Stimulated activated CD8-positive, alpha-beta memory T cell treated with anti-CD3 and anti-CD28 coated beads, Interleukin-4, amount 100 ng/mL, for 48 hours (primary cell): ENCODE measurements at regions not wholly inside any gene's neighbourhood (a gene's known extent, or its start where the extent isn't known, plus 50 kb on each side); places are given as distances from the start of the nearest gene placed in this dataset.
A peak's percentile ranks its signal among the peaks of the same experiment; 100 is the strongest.
"Not testable (repeated sequence)": the region's sequence is repeated elsewhere in the genome, so short reads cannot be mapped to it uniquely, and the experiment has no call there.

Experiments used
- DNase-seq: peaks from one replicate; pipeline ENCODE4 v3.0.0-alpha.2; 2020

DNA sequence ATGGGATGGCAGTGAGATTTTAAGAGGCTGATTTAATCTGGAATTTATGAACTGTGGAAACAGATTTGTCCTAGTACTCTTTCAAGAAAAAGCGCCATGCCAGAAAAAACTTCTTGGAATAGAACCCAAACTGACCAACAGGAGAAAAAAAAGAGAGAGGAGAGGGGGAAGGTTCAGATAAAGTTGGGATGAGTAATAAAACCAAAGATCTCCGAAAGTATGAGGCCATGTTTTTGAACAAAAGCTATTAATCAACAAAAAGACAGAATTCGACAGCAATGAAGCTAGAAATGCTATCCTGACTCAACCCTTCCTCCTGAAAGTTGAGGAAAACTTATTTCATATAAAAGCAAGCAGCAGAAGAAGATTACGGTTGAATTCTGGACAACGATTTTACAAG is 135.5 kb downstream of the CEMIP2 start:
- DNase-seq = no peak

DNA sequence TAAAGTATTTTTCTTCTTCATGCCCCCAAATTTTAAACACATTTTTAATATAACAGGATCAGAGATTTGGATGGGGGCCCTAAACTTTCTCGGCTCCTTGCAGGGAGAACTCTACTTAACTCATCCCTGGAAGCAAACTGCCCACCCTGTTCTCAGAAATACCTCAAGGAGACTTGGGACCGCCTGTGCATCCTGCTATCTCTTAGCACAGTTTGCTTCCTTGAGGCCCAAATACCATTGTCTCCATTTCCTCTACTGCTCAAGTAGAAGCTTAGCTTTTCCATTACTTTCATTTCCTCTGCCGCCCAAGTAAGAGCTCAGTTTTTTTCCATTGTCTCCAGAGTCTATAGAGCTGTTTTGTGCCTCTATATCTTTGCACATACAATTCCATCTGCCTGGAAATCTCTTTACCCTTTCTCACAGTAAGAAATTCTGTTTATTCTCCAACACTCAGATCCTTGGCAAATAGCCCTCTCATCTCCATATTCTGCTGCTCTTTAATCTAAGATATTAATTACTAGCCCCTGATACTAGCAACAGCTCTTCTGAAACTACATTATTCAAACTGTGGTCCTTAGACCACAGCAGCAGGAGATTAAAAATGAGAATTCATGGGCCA is 137.8 kb downstream of the CEMIP2 start:
- no peak for DNase-seq

DNA sequence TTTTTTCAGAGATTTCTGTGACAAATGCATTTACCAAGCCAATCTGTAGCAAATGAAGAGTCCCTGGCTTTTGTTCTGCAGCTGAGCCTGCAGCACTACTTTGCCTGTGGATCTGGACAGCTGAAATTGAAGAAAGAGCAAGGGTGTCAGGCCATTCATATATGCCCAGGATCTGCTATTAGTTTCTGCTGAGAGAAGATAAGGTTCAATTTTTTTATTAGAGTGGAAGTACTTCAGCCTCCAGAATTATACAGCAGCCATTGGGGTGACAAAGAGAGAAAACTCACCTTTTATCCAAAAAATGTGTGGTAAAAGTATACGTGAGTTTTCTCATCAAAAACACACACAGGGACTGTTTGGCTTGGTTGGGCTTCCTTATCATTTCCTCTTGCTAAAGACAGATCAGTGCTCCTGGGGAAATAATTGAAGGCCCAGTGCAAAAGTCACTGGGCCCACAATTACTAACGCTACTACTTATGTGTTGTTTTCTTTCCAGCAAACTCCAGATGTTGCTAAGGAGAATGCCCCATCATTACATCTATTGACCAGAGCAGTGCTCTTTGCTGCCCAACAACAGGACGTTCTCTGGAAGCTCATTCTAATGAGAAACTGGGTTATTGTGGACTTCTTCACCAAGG is 138.6 kb downstream of the CEMIP2 start:
- no peak for DNase-seq

- no peak for DNase-seq
These were observed 140.1 kb downstream of the CEMIP2 start for GRCh38 chr9:71628247-71628646.

- no peak for DNase-seq
These were observed 140.8 kb downstream of the CEMIP2 start for GRCh38 chr9:71627537-71627936.

DNA sequence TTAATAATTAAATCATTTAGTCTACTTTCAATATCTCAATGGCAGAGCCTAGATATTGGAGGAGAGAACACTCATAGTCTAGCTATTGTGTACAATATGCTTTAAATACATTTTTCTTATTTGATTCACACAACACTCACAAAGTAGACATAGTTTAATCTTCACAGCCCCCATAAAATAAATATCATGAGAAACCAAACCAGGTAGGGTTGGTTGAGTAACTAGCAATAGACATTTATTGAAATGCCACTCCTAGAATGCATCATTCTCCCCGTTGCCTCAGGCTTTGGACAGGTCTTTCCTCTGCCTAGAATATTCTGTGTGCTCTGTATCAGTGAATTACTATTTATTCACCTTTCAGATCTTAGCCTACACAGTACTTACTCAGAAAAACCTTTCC is 141.9 kb downstream of the CEMIP2 start:
- no peak for DNase-seq

DNA sequence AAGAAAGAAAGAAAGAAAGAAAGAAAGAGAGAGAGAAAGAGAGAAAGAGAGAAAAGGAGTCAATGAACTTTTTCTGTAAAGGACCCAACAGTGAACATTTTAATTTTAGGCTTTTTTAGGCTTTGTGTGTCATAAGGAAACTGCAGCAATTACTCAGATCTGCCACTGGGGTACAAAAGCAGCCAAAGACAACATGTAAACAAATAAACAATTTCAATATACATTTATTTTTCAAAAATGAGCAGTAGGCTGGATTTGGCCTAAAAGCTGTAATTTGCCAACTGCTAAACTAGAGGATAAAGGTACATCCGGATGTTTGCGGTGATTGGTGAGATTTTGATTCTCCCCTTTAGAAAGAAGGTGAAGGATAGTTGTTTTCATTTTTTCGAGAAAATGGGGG is 143.6 kb downstream of the CEMIP2 start:
- no peak for DNase-seq

DNA sequence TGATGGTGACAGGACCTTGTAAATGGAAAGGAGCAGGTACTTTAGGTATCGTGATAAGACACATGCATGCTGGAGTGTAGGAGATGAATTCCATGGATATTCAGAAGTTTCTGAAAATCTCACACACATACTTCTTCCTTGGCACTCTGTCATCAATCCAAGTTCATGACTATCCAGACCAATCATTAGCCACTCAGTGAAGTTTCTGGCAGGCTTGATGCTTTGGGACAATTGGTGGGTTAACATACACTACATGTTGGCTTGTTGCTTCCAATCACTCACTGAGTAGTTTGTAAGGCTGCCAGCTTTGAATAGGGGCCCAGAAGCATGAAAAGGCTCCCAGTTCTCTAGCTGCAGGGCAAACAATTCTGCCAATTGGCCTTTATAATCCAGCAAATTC is 147.6 kb downstream of the CEMIP2 start:
- no peak for DNase-seq

DNA sequence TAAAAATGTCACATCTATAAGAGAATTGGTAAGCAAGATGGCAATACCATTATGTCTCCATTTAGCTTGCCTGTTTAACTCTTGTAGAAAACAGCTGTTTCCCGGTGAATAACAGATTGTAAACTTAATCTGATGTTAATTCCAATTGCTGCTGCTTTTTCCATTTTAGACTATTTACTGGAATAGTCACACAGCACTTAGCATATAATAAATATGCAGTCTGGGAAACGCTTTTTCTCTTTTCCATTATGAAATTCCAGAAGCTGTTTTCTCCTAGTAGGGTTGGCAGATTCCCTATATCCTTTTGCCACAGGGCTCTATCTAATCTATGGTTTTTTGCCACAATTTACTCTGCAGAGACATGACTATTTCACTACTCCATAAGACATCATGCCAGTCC is 148.0 kb downstream of the CEMIP2 start:
- no peak for DNase-seq

DNA sequence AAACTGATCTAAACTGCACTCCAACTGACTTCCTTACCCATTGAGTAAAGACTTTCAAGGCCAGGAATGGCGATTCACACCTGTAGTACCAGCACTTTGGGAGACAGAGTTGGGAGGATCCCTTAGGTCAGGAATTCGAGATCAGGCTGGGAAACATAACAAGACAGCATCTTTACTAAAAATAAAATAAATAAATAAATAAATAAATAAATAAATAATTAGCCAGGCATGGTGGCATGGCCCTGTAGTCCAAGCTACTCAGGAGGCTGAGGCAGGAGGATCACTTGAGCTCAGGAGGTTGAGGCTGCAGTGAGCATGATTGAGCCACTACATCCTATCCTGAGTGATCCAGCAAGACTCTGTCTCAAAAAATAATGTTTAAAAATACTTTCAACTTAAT is 148.4 kb downstream of the CEMIP2 start:
- DNase-seq = no peak

GRCh38 chr9:71614409-71615010 is 153.8 kb downstream of the CEMIP2 start:
- DNase-seq = no peak

- DNase-seq = no peak
These were observed 155.4 kb downstream of the CEMIP2 start for GRCh38 chr9:71612889-71613288.

DNA sequence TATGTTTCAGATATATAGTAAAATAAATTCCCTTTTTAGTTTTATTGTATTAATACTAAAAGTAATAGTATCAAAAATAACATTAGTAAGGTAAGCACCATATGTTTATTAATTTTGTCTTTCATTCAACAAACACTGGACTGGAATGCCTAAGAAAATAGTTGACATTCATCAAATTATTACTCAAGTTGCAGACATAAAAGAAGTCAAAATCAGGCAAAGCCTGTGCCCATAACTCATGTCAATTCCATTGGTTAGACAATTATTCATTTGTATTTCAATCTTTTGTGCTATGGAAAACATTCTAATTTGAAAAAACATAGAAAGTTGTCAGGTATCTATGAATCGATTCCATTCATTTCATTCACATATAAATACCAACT is 158.9 kb downstream of the CEMIP2 start:
- no peak for DNase-seq

- DNase-seq = no peak
These were observed 159.4 kb downstream of the CEMIP2 start for GRCh38 chr9:71608825-71609447.

- no peak for DNase-seq
These were observed 160.3 kb downstream of the CEMIP2 start for GRCh38 chr9:71608021-71608420.

GRCh38 chr9:71607461-71607881 is 160.8 kb downstream of the CEMIP2 start:
- no peak for DNase-seq

- DNase-seq = peak; percentile 87
These were observed 163.9 kb downstream of the CEMIP2 start for GRCh38 chr9:71604197-71605063.

GRCh38 chr9:71602652-71603051 is 165.7 kb downstream of the CEMIP2 start:
- no peak for DNase-seq

DNA sequence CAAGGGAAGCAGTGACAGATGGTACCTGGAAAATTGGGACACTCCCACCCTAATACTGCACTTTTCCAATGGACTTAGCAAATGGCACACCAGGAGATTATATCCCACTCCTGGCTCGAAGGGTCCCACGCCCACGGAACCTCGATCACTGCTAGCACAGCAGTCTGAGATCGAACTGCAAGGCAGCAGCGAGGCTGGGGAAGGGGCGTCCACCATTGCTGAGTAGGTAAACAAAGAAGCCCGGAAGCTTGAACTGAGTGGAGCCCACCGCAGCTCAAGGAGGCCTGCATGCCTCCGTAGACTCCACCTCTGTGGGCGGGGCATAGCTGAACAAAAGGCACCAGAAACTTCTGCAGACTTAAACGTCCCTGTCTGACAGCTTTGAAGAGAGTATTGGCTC is 172.6 kb downstream of the CEMIP2 start:
- not testable (repeated sequence) for DNase-seq

- no peak for DNase-seq
These were observed 173.8 kb downstream of the CEMIP2 start for GRCh38 chr9:71594541-71594940.

DNA sequence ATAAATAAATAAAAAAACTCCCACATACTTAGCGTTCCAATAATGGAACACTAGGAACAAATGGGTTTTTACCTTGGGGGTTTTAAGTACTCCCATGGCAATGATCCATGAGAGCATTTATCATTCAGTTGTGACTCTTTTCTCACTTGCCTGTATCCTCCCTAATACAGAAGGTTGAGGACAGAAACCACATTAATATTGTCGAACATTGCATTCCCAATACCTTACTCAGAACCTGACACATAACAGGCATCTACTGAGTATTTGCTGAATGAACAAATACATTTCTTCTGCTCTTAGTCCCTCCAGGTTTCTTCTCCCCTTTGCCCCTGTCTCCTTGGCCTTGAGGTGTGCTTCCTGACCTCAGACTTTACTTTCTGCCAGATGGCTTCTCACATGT is 175.9 kb downstream of the CEMIP2 start:
- DNase-seq = no peak

DNA sequence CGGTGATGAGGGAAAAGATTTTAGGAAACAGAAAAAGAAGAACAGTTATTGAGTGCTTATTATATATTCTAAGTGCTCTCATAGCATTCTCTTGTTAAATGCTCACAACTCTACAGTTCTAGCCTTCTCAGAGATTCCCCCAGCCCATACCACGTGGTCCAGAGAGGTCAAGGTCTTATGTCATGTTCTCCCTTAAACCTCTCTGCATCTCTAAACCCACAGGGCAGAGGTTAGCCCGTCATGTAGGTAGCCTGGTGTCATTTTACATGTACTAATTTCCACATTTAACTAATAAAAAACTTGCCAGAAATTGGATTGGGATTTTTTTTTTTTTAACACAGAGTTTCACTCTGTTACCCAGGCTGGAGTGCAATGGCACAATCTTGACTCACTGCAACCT is 178.0 kb downstream of the CEMIP2 start:
- DNase-seq = no peak

- no peak for DNase-seq
These were observed 178.7 kb downstream of the CEMIP2 start for GRCh38 chr9:71589612-71590011.
